ENCODE measurements at regions not wholly inside any gene's neighbourhood (a gene's known extent, or its start where the extent isn't known, plus 50 kb on each side); places are given as distances from the start of the nearest gene placed in this dataset.

GRCh38 chr18:32875625-32876024, 102.8 kb upstream of the KLHL14 start:
- no peak for DNase-seq (ENCODE audit: low spot score, unreplicated experiment)
- Mint-ChIP-seq H3K27me3 (peaks cover 2% of the 10 kb centered on the region), H3K4me3 (ENCODE audit: low read depth) (no peak overlapping the region), H3K9me3 (ENCODE audit: low read depth) (peaks cover 5% of the 10 kb centered on the region), H3K27ac (no peak overlapping the region), H3K36me3 (ENCODE audit: insufficient read depth) (no peaks in the 10 kb centered on the region), H3K4me1 (ENCODE audit: low read depth) (peaks cover 5% of the 10 kb centered on the region)
- TF ChIP-seq, protein P1, sequence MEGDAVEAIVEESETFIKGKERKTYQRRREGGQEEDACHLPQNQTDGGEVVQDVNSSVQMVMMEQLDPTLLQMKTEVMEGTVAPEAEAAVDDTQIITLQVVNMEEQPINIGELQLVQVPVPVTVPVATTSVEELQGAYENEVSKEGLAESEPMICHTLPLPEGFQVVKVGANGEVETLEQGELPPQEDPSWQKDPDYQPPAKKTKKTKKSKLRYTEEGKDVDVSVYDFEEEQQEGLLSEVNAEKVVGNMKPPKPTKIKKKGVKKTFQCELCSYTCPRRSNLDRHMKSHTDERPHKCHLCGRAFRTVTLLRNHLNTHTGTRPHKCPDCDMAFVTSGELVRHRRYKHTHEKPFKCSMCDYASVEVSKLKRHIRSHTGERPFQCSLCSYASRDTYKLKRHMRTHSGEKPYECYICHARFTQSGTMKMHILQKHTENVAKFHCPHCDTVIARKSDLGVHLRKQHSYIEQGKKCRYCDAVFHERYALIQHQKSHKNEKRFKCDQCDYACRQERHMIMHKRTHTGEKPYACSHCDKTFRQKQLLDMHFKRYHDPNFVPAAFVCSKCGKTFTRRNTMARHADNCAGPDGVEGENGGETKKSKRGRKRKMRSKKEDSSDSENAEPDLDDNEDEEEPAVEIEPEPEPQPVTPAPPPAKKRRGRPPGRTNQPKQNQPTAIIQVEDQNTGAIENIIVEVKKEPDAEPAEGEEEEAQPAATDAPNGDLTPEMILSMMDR (IDR thresholded peaks at IDR 0.05; ENCODE audit: unreplicated experiment), result no peak

DNA sequence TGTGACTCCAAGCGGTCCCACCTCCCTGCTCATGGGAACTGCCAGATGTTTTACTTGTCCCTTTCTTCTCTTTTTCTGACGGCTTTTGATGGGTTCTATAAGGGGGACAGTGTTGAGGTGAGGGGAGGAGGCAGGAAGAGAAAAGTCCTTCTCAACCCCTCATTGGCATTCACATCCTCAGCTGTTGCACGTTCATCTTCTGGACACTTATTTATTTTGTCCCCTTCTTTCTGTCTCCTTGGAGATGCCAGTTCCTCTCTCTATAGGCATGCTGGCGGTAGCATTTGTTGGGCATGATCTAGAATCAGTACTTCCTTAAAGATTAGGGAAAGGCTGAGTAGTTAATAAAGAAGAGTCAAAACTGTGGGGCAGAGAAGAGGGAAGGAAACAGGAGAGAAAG, 99.0 kb upstream of the KLHL14 start:
- H3K4me1 Mint-ChIP-seq (ENCODE audit: low read depth), result peaks cover 22% of the 10 kb centered on the region
- TF ChIP-seq, protein P1 (IDR thresholded peaks at IDR 0.05; ENCODE audit: unreplicated experiment), result no peak
- peaks cover 7% of the 10 kb centered on the region for H3K27me3 Mint-ChIP-seq
- no peaks in the 10 kb centered on the region for H3K36me3 Mint-ChIP-seq (ENCODE audit: insufficient read depth)
- H3K4me3 Mint-ChIP-seq (ENCODE audit: low read depth), result no peak overlapping the region
- DNase-seq (ENCODE audit: low spot score, unreplicated experiment), result no peak
- peaks cover 3% of the 10 kb centered on the region for H3K9me3 Mint-ChIP-seq (ENCODE audit: low read depth)
- H3K27ac Mint-ChIP-seq, result no peak overlapping the region

GRCh38 chr18:32870611-32871010, 97.8 kb upstream of the KLHL14 start:
- no peak overlapping the region for H3K4me3 Mint-ChIP-seq (ENCODE audit: low read depth)
- H3K27ac Mint-ChIP-seq, result no peak overlapping the region
- DNase-seq (ENCODE audit: low spot score, unreplicated experiment), result no peak
- peaks cover 7% of the 10 kb centered on the region for H3K27me3 Mint-ChIP-seq
- peaks cover 3% of the 10 kb centered on the region for H3K9me3 Mint-ChIP-seq (ENCODE audit: low read depth)
- H3K4me1 Mint-ChIP-seq (ENCODE audit: low read depth), result peaks cover 22% of the 10 kb centered on the region
- TF ChIP-seq, protein P1 (IDR thresholded peaks at IDR 0.05; ENCODE audit: unreplicated experiment), result no peak
- H3K36me3 Mint-ChIP-seq (ENCODE audit: insufficient read depth), result no peaks in the 10 kb centered on the region

- H3K4me1 Mint-ChIP-seq (ENCODE audit: low read depth), result peaks cover 22% of the 10 kb centered on the region
- H3K27ac Mint-ChIP-seq, result no peak overlapping the region
- H3K4me3 Mint-ChIP-seq (ENCODE audit: low read depth), result no peak overlapping the region
- no peak for DNase-seq (ENCODE audit: low spot score, unreplicated experiment)
- TF ChIP-seq, protein P1 (IDR thresholded peaks at IDR 0.05; ENCODE audit: unreplicated experiment), result no peak
- no peaks in the 10 kb centered on the region for H3K9me3 Mint-ChIP-seq (ENCODE audit: low read depth)
- H3K27me3 Mint-ChIP-seq, result peaks cover 7% of the 10 kb centered on the region
- H3K36me3 Mint-ChIP-seq (ENCODE audit: insufficient read depth), result no peaks in the 10 kb centered on the region
These were observed 95.6 kb upstream of the KLHL14 start for GRCh38 chr18:32868406-32868805.

- H3K27me3 Mint-ChIP-seq, result peaks cover 7% of the 10 kb centered on the region
These were observed 95.1 kb upstream of the KLHL14 start for GRCh38 chr18:32867936-32868335.

More at GRCh38 chr18:32867936-32868335, 95.1 kb upstream of the KLHL14 start:
- no peak overlapping the region for H3K27ac Mint-ChIP-seq
- H3K9me3 Mint-ChIP-seq (ENCODE audit: low read depth), result no peaks in the 10 kb centered on the region
- H3K36me3 Mint-ChIP-seq (ENCODE audit: insufficient read depth), result no peaks in the 10 kb centered on the region
- TF ChIP-seq, protein P1 (IDR thresholded peaks at IDR 0.05; ENCODE audit: unreplicated experiment), result no peak
- peaks cover 22% of the 10 kb centered on the region for H3K4me1 Mint-ChIP-seq (ENCODE audit: low read depth)
- no peak for DNase-seq (ENCODE audit: low spot score, unreplicated experiment)
- H3K4me3 Mint-ChIP-seq (ENCODE audit: low read depth), result peak overlapping the region; percentile 34
